Right renal cortex interstitium (tissue), 3 donors: ENCODE measurements at regions not wholly inside any gene's neighbourhood (a gene's known extent, or its start where the extent isn't known, plus 50 kb on each side); places are given as distances from the start of the nearest gene placed in this dataset.

ENCODE experiments used
- DNase-seq, 3 donors: peaks; one replicate each; pipeline ENCODE4 v3.0.0-alpha.2; 2013; ENCODE audit warnings: low read depth in 3 of 3, low spot score in 2 of 3

DNA sequence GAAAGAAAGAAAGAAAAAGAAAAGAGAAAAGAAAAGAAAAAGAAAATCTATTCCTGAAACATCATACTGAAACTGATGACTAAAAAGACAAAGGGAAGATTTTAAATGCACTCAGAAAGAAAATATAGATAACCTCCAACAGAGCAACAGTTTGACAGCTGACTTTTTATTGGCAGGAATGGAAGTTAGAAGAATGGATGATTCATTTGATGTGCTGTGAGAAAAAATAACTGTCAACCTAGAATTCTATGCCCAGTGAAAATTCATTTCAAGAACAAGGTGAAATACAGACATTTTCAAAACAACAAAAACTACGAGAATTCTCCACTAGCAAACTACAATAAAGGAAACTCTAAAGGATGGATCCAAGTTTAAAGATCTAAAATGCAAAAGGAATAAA is 50.5 kb upstream of the HSPA12A start:
- no peak for DNase-seq

DNA sequence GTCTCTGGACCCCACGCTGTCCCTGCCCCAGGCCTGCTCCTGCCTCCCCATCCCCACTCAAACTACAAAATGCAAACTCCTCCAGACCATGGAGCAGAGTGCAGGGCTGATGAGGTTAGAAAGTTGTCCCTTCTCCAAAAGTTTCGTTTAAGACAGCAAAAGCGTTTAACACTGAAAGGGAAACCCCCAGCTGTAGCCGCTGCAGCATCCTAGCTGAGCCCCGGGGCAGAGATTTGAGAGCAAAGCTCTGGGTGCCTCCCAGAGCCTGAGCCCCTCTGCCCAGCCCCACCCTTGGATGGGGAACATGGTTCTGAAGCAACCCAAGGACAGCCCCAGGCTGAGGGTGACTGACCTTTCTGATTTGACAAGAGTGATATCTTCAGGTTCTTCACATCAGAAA is 52.8 kb upstream of the ENO4 start:
- no peak for DNase-seq

DNA sequence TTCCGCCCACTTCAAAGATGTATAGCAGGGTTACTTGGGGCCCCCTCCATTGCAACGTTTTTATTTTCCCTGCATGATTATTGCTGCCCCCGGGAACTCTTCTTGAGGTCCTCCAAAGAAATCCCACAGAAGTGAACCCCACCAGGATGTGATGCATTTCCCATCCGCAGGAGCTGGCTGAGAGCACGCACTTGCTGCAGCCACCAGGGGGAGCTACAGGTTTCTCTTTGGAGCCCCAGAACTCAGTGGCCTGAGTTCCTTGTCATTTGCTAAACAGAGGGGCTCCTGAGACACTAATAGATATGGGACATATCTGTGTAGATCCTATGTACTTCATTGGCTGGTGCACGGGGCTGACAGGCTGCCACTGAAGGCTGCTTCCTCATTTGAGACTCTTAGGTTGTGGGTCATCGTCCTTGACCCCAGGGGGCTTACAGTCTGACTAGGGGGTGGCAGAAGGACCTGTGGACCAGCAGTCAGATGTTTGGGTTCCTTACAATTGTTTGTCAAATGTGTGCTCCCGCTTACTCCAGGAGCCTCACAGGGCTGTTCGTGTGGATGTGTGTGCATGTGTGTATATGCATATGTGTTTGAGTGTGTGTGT is 52.3 kb upstream of the ENO4 start:
- peak; percentile 54 to 62 (median 61) for DNase-seq

DNA sequence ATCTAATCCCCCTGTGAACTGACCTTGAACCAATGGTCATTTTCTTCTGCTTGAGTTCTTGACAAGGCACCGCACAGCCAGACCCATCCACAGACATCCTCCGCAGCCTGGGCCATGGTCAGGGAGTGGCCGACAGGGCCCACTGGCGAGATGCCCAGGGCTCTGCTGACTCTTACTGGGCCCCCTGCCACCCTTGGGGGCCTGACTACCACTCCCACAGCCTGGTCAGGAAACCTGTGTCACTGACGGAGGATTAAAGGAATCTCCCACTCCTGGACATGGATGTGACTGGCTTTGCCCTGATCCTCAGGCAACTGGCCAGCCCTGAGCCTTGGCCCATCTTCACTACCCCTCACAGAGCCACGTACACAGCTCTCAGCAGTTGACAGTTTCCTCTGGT is 50.4 kb upstream of the ENO4 start:
- no peak for DNase-seq
